C4-2B (cell line): ENCODE measurements at regions not wholly inside any gene's neighbourhood (a gene's known extent, or its start where the extent isn't known, plus 50 kb on each side); places are given as distances from the start of the nearest gene placed in this dataset.

ENCODE experiments used
- H3K27ac ChIP-seq: fragments of 450-650 bp; 2 replicates; pipeline ENCODE4 v1.5.1; 2017
- ZFX ChIP-seq: fragments of 450-650 bp; IDR thresholded peaks from 2 replicates; pipeline ENCODE4 v1.6.1; 2017
- TF ChIP-seq, protein P1 (sequence below): fragments of 450-650 bp; conservative IDR thresholded peaks from 2 replicates; pipeline ENCODE4 v1.5.1; 2017; ENCODE audit warnings: mild to moderate bottlenecking

DNA sequence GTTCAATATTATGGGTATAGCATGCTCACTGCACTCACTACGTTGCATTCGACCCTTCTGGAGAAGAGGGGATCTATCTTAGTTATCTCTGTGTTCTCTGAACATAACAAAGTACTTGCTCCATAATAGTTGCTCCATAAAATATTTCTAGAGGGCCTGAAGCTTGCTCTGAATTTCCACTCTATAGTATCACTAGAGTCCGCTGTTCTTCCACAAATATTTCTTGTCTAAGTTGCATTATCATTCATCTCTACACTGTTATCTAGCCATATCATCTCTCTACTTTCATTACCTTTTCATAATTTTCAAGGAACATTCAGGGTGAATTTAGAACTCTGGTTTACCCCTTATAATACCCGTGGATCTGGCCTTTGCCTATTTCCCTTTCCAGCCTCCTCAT lies 246.1 kb upstream of the PDE3A start:
- no peak overlapping the region for H3K27ac ChIP-seq
- no peak for TF ChIP-seq ZFX
- TF ChIP-seq, protein P1, sequence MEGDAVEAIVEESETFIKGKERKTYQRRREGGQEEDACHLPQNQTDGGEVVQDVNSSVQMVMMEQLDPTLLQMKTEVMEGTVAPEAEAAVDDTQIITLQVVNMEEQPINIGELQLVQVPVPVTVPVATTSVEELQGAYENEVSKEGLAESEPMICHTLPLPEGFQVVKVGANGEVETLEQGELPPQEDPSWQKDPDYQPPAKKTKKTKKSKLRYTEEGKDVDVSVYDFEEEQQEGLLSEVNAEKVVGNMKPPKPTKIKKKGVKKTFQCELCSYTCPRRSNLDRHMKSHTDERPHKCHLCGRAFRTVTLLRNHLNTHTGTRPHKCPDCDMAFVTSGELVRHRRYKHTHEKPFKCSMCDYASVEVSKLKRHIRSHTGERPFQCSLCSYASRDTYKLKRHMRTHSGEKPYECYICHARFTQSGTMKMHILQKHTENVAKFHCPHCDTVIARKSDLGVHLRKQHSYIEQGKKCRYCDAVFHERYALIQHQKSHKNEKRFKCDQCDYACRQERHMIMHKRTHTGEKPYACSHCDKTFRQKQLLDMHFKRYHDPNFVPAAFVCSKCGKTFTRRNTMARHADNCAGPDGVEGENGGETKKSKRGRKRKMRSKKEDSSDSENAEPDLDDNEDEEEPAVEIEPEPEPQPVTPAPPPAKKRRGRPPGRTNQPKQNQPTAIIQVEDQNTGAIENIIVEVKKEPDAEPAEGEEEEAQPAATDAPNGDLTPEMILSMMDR: no peak; the same call in 1 of the 2 replicates

DNA sequence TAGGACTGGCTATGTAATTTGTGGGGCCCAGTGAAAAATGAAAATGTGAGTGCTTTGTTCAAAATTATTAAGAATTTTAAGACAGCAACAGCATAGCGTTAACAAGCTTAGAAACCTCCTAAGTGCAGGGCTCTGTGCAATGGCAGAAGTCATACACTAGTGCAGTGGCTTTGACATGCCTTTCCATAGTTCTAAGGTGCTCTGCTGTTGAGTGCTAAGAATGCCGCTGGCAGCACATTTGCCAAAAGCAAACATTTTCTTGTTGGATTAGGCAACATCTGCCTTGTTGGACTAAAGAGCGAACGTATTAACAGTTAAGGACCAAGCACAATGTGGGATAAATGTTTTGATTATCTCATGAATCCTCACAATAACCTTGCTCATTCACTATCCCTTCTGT lies 244.9 kb upstream of the PDE3A start:
- H3K27ac ChIP-seq: no peak overlapping the region
- TF ChIP-seq, protein P1: no peak
- no peak for TF ChIP-seq ZFX

DNA sequence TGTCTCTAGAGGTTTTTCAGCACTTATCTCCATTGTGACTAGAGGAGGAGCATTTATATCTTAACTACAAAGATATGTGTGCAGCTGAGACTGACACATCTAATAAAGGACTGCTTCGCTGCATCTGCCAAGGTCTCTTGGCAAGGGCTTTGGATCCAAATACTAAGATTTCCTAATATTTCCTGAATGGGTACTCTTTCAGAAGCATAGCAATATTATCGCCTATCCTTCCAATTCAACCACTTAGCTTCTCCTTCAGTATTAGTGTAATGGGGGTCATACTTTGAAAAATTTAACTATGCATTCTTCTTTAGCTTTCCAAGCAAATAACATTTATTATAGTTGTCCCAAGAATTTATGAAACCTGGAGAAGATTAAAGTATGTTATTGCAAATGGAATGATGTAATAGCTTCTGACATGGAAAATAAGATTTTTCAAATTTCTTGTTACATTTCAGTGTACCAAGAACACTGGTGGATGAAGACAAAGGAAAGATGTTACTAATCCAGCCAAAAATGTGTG lies 243.0 kb upstream of the PDE3A start:
- no peak for TF ChIP-seq ZFX
- TF ChIP-seq, protein P1: no peak
- no peak overlapping the region for H3K27ac ChIP-seq

DNA sequence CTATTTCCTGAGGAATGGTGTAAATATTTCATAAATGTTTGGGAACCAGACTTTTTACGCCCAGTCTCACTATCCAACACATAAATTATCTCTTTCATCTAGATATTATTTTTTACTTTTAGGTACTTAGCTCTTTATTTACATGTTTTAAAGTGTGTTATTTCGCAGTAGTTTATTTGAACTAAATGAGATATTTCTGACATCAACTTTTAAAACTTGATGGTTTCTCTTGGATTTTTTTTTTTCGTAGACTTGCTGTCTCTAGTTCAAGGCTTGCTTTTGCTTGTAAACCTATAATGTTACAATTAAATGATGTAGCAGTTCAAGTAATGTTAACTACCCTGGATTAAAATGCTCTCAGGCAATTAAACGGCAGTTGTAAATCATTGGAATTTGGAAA lies 241.7 kb upstream of the PDE3A start:
- TF ChIP-seq, protein P1: no peak
- no peak for TF ChIP-seq ZFX
- no peak overlapping the region for H3K27ac ChIP-seq

DNA sequence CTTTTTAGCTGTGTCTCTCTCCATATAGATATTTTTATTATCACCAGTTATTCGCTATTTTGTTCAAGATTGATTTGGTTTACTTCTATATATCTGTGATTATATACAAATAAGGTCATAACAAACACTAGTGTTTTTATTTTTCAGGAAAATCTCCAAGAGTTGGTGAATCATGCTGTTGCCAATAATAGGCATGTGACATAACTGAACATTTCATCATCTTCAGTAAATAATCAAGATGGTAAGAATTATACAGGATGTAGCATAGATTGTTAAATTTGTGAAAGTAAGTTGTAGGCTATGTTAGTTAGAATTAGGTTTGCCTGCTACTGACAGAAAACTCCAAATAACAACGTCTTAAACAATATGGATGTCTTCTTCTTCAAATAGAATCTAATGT lies 240.9 kb upstream of the PDE3A start:
- H3K27ac ChIP-seq: no peak overlapping the region
- TF ChIP-seq, protein P1: no peak
- no peak for TF ChIP-seq ZFX

DNA sequence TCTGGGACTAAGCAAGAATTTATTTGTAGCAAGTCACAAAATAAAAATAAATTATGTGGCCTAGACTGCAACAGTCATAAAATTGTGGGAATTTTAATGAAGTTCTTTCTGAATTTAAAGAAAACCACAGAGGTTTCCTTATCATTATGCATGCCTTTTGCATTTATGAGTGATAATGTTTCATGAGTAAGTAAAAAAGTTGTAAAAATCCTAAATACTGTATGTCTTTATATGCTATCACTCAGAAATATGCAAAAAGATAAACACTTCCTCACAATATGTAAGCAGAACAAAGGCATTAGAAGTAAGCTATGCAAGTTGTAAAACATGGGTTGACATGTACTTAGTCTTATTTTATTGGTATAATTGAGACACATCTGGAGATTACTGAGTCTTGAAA lies 239.4 kb upstream of the PDE3A start:
- no peak overlapping the region for H3K27ac ChIP-seq
- TF ChIP-seq, protein P1: no peak

DNA sequence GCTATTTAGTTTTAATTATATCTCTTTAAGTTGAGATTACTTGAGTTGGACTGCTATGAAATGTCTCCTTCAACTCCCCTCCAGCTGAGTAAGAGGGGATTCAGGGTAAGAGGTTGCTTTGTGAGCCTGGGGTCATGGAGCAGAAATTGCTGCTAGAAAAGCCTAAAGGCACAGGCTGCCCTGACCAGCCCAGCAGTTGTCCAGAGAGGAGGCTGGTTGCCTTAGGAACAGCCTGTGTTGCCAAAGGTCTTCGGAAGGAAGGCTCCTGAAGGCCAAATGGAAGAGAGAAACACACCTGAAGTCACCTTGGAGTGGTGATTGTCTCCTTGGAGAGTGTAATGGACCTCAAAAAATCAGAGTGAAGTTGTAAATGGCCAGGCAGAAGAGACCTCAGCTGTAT lies 235.5 kb upstream of the PDE3A start:
- TF ChIP-seq ZFX: no peak
- TF ChIP-seq, protein P1: no peak
- no peak overlapping the region for H3K27ac ChIP-seq
